HepG2 (cell line): ENCODE measurements at regions not wholly inside any gene's neighbourhood (a gene's known extent, or its start where the extent isn't known, plus 50 kb on each side); places are given as distances from the start of the nearest gene placed in this dataset.

Experiments
- ELF3 ChIP-seq: IDR thresholded peaks from 2 replicates; pipeline ENCODE4 v1.6.1; 2016; ENCODE audit warnings: missing genetic modification reagents, missing compliant biosample characterization
- ETV5 ChIP-seq: IDR thresholded peaks from 2 replicates; pipeline ENCODE4 v1.6.1; 2018; ENCODE audit warnings: missing biosample characterization, missing genetic modification reagents, inconsistent platforms, borderline replicate concordance
- JARID2 ChIP-seq: sonication (generic); formaldehyde crosslinking; IDR thresholded peaks from 2 replicates; pipeline ENCODE4 v1.8.1; 2023; ENCODE audit warnings: missing genetic modification reagents, inconsistent platforms; ENCODE audit not compliant: insufficient replicate concordance
- KLF16 ChIP-seq, 2 experiments: sonication (generic) in 1 of 2; formaldehyde crosslinking in 1 of 2; IDR thresholded peaks; 2 replicates each; pipeline versions ENCODE4 v1.6.1 to v1.8.0; 2016 to 2023; ENCODE audit warnings: missing genetic modification reagents in 2 of 2, missing compliant biosample characterization in 1 of 2
- MAFK ChIP-seq, 2 experiments: IDR thresholded peaks in 1 of 2; conservative IDR thresholded peaks in 1 of 2; 2 replicates each; pipeline ENCODE4 v1.6.1; 2011; ENCODE audit warnings: improper control_type of control experiment in 2 of 2, low read length in 2 of 2
- MYNN ChIP-seq: sonication (generic); formaldehyde crosslinking; IDR thresholded peaks from 2 replicates; pipeline ENCODE4 v1.4.0; 2020; ENCODE audit warnings: mild to moderate bottlenecking, low read depth, missing genetic modification reagents
- NCOR1 ChIP-seq: fragments of 200-600 bp; sonication (generic); IDR thresholded peaks from 2 replicates; pipeline ENCODE4 v1.7.0; 2017; ENCODE audit warnings: antibody characterized with exemption, low read length, borderline replicate concordance
- NFIB ChIP-seq: sonication (generic); formaldehyde crosslinking; IDR thresholded peaks from 2 replicates; pipeline ENCODE4 v1.9.0; 2021; ENCODE audit warnings: missing genetic modification reagents, mild to moderate bottlenecking, borderline replicate concordance
- NFIC ChIP-seq: IDR thresholded peaks from 2 replicates; pipeline ENCODE4 v1.6.1; 2012; ENCODE audit warnings: mild to moderate bottlenecking, low read length, inconsistent platforms
- RAD51 ChIP-seq: fragments of 450-650 bp; IDR thresholded peaks from 2 replicates; pipeline ENCODE4 v1.6.1; 2016; ENCODE audit warnings: borderline replicate concordance
- SIN3B ChIP-seq: fragments of 150-350 bp; IDR thresholded peaks from 2 replicates; pipeline ENCODE4 v1.6.1; 2014; ENCODE audit warnings: low read length
- ZC3H13 ChIP-seq: sonication (generic); formaldehyde crosslinking; IDR thresholded peaks from 2 replicates; pipeline ENCODE4 v1.8.1; 2023; ENCODE audit warnings: mild to moderate bottlenecking, missing genetic modification reagents, moderate library complexity
- ZFP37 ChIP-seq: sonication (generic); formaldehyde crosslinking; IDR thresholded peaks from 2 replicates; pipeline ENCODE4 v1.4.0; 2020; ENCODE audit warnings: missing genetic modification reagents, borderline replicate concordance
- ZNF10 ChIP-seq: sonication (generic); formaldehyde crosslinking; IDR thresholded peaks from 2 replicates; pipeline ENCODE4 v1.4.0; 2020; ENCODE audit warnings: mild to moderate bottlenecking, low read depth, missing genetic modification reagents, borderline replicate concordance
- ZNF207 ChIP-seq: fragments of 450-650 bp; IDR thresholded peaks from 2 replicates; pipeline ENCODE4 v1.6.1; 2016; ENCODE audit warnings: antibody characterized with exemption, borderline replicate concordance
- ZNF354B ChIP-seq: sonication (generic); formaldehyde crosslinking; IDR thresholded peaks from 2 replicates; pipeline ENCODE4 v1.8.0; 2022; ENCODE audit warnings: mild to moderate bottlenecking, missing genetic modification reagents
- ZNF446 ChIP-seq: sonication (generic); formaldehyde crosslinking; IDR thresholded peaks from 2 replicates; pipeline ENCODE4 v1.5.0; 2020; ENCODE audit warnings: mild to moderate bottlenecking, missing genetic modification reagents
- ZNF674 ChIP-seq: sonication (generic); formaldehyde crosslinking; IDR thresholded peaks from 2 replicates; pipeline ENCODE4 v1.5.0; 2020; ENCODE audit warnings: low read depth, mild to moderate bottlenecking, missing genetic modification reagents
- TF ChIP-seq, protein P1 (sequence below): sonication (generic); formaldehyde crosslinking; IDR thresholded peaks from 2 replicates; pipeline ENCODE4 v1.4.0; 2020; ENCODE audit warnings: mild to moderate bottlenecking, missing genetic modification reagents, borderline replicate concordance
- TF ChIP-seq, protein P2 (sequence below): sonication (generic); IDR thresholded peaks from 2 replicates; pipeline ENCODE4 v1.6.1; 2016; ENCODE audit warnings: low read depth, borderline replicate concordance
- TF ChIP-seq, protein P3 (sequence below): sonication (generic); formaldehyde crosslinking; IDR thresholded peaks from 2 replicates; pipeline ENCODE4 v1.5.0; 2020; ENCODE audit warnings: mild to moderate bottlenecking, low read depth, missing genetic modification reagents, borderline replicate concordance
- TF ChIP-seq, protein P4 (sequence below): IDR thresholded peaks from 2 replicates; pipeline ENCODE4 v1.6.1; 2016; ENCODE audit warnings: missing compliant biosample characterization, missing genetic modification reagents, borderline replicate concordance
- TF ChIP-seq, protein P5 (sequence below): sonication (generic); formaldehyde crosslinking; IDR thresholded peaks from 2 replicates; pipeline ENCODE4 v1.8.1; 2023; ENCODE audit warnings: mild to moderate bottlenecking, missing genetic modification reagents

DNA sequence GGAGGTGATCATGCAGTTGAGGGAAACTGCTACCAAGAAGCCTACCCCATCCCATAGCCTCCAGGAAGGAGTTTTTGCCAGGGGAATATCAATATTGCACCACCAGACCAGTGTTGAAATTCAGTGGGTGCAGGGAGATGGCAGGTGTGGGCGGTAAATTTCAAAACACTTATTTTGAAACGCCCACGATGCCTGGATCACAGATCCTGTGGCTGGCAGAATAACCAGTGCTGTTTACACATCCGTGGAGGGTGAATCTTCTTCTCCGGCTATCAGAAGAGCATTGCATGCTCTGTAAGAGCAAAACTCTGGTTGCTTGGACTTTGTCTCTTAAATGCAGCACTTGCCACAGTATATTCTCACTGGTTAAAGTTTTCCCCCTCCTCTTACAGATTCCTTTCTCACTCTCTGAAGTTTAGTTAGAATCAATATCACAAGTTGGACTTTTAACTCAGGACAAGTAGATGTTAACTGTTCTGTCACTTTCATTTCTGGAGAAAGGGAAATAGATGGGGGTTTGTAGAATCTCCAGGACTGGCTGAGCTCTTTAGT, 70.5 kb upstream of the ZCCHC2 start (continued):
- TF ChIP-seq, protein P1, sequence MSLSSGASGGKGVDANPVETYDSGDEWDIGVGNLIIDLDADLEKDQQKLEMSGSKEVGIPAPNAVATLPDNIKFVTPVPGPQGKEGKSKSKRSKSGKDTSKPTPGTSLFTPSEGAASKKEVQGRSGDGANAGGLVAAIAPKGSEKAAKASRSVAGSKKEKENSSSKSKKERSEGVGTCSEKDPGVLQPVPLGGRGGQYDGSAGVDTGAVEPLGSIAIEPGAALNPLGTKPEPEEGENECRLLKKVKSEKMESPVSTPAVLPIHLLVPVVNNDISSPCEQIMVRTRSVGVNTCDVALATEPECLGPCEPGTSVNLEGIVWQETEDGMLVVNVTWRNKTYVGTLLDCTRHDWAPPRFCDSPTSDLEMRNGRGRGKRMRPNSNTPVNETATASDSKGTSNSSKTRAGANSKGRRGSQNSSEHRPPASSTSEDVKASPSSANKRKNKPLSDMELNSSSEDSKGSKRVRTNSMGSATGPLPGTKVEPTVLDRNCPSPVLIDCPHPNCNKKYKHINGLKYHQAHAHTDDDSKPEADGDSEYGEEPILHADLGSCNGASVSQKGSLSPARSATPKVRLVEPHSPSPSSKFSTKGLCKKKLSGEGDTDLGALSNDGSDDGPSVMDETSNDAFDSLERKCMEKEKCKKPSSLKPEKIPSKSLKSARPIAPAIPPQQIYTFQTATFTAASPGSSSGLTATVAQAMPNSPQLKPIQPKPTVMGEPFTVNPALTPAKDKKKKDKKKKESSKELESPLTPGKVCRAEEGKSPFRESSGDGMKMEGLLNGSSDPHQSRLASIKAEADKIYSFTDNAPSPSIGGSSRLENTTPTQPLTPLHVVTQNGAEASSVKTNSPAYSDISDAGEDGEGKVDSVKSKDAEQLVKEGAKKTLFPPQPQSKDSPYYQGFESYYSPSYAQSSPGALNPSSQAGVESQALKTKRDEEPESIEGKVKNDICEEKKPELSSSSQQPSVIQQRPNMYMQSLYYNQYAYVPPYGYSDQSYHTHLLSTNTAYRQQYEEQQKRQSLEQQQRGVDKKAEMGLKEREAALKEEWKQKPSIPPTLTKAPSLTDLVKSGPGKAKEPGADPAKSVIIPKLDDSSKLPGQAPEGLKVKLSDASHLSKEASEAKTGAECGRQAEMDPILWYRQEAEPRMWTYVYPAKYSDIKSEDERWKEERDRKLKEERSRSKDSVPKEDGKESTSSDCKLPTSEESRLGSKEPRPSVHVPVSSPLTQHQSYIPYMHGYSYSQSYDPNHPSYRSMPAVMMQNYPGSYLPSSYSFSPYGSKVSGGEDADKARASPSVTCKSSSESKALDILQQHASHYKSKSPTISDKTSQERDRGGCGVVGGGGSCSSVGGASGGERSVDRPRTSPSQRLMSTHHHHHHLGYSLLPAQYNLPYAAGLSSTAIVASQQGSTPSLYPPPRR, result peak; percentile 91
- TF ChIP-seq ZNF10 (no peak), MYNN (CRISPR knock-in tag) (0 out of 2 replicates have a peak, but pooled peaks have one; percentile 74), ELF3 (CRISPR knock-in tag) (peak; percentile 85), ZNF446 (CRISPR knock-in tag) (no peak), ZNF354B (CRISPR knock-in tag) (no peak), ZC3H13 (CRISPR knock-in tag) (no peak), RAD51 (no peak), ZNF207 (no peak), KLF16 (CRISPR knock-in tag; IDR thresholded peaks at IDR 0.05) (peak in 1 of 2 experiments; percentile 70; a peak in 2 of 4 replicates), MAFK (conservative IDR thresholded peaks at IDR 0.05 in 1 of 2, IDR thresholded peaks at IDR 0.05 in 1 of 2; ENCODE audit: low read length in 2 of 2) (0 out of 4 replicates have a peak, but pooled peaks have one; percentile 9 to 30), ETV5 (CRISPR knock-in tag) (peak; percentile 87), NCOR1 (peak; percentile 97), NFIB (no peak), NFIC (peak; percentile 94), ZNF674 (CRISPR knock-in tag) (no peak), ZFP37 (0 out of 2 replicates have a peak, but pooled peaks have one; percentile 72), JARID2 (CRISPR knock-in tag) (peak; percentile 56), SIN3B (0 out of 2 replicates have a peak, but pooled peaks have one; percentile 53)
- TF ChIP-seq, protein P2, sequence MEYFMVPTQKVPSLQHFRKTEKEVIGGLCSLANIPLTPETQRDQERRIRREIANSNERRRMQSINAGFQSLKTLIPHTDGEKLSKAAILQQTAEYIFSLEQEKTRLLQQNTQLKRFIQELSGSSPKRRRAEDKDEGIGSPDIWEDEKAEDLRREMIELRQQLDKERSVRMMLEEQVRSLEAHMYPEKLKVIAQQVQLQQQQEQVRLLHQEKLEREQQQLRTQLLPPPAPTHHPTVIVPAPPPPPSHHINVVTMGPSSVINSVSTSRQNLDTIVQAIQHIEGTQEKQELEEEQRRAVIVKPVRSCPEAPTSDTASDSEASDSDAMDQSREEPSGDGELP, result peak; percentile 18; the same call in 1 of the 2 replicates
- TF ChIP-seq, protein P3, sequence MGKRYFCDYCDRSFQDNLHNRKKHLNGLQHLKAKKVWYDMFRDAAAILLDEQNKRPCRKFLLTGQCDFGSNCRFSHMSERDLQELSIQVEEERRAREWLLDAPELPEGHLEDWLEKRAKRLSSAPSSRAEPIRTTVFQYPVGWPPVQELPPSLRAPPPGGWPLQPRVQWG (CRISPR knock-in tag), result no peak
- TF ChIP-seq, protein P4, sequence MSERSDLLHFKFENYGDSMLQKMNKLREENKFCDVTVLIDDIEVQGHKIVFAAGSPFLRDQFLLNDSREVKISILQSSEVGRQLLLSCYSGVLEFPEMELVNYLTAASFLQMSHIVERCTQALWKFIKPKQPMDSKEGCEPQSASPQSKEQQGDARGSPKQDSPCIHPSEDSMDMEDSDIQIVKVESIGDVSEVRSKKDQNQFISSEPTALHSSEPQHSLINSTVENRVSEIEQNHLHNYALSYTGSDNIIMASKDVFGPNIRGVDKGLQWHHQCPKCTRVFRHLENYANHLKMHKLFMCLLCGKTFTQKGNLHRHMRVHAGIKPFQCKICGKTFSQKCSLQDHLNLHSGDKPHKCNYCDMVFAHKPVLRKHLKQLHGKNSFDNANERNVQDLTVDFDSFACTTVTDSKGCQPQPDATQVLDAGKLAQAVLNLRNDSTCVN (CRISPR knock-in tag), result peak; percentile 41; the same call in 1 of the 2 replicates
- TF ChIP-seq, protein P5, sequence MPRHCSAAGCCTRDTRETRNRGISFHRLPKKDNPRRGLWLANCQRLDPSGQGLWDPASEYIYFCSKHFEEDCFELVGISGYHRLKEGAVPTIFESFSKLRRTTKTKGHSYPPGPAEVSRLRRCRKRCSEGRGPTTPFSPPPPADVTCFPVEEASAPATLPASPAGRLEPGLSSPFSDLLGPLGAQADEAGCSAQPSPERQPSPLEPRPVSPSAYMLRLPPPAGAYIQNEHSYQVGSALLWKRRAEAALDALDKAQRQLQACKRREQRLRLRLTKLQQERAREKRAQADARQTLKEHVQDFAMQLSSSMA (CRISPR knock-in tag), result no peak
